GM19463 (cell line): ENCODE measurements at regions not wholly inside any gene's neighbourhood (a gene's known extent, or its start where the extent isn't known, plus 50 kb on each side); places are given as distances from the start of the nearest gene placed in this dataset.
A peak's percentile ranks its signal among the peaks of the same experiment; 100 is the strongest.

Experiments used
- ATAC-seq: cut with Tn5 transposase; IDR thresholded peaks from one replicate; pipeline ENCODE4 v1.9.1; 2021; ENCODE audit warnings: mild to moderate bottlenecking, moderate library complexity; ENCODE audit not compliant: unreplicated experiment

DNA sequence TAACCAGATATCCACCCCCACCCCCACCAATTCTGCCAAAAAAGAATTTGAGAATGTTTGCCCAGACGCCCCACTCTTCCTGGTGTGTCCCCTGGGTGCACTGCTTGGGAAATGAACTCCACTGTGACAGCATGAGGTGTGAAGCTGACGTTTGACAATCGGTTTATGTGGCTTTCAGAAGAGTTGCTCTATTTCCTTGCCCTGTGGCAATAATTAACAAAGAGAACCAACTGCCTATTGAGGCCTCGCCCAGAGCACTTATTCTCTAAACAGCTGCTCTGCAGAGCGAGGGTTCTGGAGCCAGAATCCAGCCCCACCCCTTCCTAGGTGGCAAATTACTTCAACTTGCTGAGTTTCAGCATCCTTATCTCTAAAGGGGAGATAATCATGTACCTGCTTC lies 115.8 kb upstream of the SIX3 start:
- peak; percentile 83 for ATAC-seq

DNA sequence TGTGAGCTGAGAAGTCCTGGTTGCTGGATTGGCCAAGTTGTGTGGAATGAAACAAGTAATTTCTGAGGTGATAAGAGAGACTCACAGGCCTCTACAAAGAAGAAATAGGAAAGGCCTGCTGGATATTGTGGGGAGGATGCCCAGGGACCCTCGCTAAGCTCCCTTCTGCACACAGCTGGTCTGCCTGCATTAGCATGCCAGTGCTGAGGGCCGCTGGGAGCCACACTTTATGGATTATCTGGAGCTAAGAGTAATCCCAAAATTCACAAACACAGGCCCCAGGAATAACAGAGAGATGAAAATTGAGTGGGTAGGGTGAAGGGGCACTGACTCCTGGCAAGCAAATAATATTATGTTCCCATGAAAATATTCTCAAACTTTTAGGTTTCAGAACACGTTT lies 114.9 kb upstream of the SIX3 start:
- ATAC-seq, result no peak

DNA sequence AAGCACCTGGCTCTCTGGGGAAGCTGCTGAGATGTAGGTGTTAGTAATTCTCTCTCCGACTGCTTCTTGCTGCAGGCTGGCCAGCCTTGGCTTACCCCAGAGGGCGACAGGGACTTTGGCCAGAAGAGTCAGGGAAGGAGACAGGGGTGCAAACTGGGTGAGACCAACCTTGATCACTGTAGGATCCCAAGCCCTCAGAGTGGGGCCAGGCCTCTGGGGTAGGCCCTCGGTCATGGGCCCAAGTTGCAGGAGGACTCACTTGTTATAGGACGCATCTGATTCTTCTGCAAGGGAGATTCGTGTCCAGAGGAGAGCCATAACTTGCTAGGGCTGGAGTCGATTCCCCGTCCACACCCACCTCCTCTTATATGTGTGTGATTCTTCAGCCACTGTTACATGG lies 111.7 kb upstream of the SIX3 start:
- no peak for ATAC-seq

DNA sequence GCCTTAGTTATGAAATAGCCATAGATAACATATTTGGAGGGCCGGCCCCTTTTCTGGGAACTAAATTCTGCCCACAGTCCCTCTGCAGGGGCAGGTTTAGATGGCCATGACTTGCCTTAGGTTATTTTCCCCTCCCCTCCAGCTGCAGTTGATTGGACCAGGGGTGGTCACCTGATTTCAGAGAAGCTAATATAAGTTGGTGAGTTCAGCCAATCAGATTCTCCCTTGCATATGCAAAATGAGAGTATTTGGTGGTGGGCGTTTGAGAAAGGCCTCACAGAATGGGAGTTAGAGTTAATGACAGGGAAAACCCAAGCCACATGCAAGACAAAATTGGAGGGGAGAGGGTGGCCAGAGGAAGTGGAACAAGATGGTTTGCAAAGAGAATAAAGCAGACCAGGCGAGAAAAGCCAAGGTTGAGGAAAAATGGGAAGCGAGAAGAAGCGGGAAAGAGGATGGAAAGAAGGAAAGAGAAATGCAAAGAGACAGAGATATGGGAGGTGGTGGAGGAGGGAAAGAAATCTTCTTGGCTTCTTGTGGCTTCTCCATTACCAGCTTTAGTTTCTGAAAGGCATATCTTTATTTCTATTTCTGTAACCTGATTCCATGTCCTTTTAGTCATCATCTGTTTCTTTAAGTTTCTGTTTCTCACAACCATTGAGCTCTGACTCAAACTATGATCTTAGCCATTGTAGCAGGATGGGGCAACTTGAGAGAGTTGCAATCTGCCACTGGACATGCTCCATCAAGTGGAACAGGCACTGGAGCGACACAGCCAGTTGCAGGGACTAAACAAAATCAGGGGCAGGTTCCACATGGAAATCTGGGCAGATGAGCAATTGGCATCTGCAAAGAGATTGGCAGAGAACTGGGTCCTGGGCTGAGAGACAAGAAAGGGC lies 108.1 kb upstream of the SIX3 start:
- ATAC-seq, result peak; percentile 51

DNA sequence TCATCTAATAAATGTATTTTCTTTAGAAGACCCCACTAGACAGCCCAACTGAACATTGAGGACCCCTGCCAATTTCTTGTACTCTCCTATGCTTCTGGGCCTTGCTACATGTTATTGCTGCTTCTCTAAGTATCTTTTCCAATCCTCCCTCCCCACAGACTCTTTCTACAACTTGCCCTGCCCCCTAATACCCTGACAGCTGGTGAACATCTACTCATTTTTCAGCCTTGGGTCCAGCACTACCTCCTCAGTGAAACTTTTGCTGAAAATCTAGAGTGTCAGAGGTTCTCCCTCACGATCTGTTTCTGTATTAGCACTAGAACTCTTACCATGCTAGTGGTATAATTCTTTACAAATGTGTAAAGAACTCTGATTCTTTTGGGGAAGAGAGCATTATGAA lies 106.8 kb upstream of the SIX3 start:
- no peak for ATAC-seq

DNA sequence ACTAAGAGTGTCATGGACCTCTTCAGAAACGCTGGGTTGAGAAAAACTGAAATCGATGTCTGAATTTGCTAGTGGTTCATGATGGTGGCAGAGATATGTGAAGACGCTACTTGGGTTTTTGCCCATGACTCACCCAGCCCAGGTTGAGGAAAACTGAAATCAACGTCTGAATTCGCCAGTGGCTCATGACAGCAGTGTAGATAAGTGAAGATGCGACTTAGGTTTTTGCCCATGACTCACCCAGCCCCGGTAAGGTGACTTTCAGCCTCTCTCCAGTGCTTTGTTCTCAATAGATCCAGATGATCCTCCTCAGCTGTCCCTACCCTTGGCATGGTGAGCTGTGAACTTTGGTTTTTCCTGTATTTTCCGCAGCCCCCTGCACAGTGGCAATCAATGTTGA lies 105.3 kb upstream of the SIX3 start:
- peak; percentile 53 for ATAC-seq

DNA sequence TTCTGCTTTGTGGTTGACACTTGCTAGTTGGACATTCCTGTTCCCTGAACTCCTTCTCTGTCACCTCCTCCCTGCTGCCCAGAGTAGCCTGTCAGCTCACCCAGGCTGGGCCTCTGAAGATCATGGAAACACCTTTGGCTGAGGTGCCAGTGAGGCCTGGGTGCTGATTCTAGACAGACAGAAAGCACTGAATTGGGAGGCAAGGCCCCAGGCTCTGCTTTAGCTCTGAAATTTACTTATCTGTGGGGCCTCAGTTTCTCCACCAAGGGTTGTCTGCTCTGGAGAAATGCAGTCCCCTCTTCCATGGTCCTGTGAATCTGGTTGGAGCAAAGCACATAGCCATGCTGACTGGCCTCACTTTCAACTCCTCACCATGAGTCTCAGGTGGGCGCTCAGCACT lies 104.6 kb upstream of the SIX3 start:
- ATAC-seq, result no peak

DNA sequence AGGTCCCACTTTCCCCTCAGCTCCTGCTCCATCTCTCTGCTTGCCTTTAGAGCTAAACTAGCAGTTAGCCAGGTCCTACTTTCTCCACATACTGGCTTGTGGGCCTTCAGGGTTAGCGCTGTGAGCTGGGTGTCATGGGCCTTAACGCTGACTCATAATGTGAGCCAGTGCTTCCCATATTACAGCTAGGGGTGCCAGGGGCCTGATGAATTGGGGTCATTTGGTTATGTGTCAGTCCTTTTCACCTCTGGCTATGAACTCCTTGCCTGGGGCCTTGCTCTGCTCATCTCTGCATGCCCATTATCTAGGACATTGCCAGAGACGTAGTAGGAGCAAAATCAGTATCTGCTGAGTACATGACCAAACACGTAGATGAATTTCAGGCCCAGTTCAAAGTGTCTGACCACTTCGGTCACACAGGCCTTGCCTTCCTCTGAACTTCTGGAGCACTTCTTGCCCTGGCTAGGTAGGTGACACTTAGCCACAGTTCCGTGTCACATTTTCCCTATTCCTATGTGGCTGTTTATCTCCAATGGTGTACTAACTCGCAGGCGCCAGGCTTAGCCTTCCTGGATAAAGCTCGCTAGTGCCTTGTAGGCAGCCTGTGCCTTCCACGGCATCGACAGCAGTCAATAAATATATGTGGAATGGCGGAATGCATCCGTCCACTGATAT lies 103.2 kb upstream of the SIX3 start:
- ATAC-seq, result peak; percentile 29

DNA sequence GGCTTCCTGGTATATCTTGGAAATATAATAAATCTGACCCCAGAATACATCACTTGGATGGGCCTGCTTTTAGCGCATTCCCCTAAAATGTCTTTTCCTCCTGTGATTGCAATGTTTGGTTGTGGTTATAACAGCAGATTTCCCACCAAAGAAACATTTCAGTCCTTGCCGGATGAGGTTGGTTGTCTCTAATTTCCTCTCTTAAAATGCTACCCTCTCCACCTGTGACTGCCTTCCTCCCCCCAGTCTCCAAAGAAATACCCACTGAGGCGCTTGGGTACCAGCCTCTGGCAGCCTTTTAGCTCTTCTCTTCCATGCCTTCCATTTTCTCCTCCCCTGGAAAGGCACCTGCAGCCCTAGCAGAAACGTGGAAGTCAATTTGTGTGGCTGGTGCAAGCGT lies 102.1 kb upstream of the SIX3 start:
- ATAC-seq, result no peak

DNA sequence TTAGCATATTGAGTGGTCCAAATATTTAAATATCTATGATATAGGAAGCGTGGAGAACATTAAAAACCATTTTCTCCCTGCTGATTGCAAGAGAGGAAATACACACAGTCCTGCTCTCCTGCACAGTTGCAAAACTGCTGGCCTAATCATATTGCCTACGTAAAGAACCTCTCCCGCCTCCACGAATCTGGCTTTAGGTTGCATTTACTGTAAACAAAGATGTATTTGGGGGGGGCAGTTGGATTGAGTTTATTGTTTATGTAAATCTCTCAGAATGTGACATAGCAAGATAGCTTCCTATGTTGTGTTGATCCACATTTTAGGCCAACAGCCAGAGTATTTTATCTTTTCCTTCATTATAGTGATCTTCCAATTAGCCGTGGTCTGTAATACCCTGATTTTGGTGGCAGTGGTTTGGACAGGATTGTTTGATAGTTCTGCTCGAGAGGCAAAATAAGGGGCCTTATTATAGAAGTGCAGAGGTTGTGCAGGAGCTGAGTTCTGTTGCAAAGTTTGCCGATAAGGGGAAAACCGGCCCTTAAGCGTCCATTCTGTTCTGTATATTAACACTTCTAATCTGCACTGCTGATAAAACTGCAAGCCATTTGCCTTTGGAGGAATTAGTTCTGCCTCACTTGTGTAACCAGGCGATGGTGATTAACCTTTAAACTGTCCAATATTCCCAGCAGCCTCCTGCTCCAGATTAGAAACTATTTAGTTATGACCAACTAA lies 101.6 kb upstream of the SIX3 start:
- ATAC-seq, result no peak

DNA sequence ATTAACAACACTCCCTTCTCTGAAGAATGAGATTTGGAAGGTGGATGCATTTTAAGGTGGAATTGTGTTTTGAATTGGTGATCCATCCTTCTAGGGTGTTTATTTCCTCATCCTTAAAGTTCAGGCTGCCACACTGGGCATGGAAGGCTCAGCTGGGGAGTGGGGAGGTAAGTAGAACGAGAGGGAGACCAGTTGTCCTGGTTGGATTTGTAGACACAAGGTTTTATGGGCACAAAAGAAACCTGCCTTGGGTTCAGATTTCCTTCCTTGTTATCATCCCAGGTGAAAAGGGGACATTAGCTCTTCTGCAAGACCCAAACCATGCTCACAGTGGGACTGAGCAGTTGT lies 101.0 kb upstream of the SIX3 start:
- no peak for ATAC-seq

DNA sequence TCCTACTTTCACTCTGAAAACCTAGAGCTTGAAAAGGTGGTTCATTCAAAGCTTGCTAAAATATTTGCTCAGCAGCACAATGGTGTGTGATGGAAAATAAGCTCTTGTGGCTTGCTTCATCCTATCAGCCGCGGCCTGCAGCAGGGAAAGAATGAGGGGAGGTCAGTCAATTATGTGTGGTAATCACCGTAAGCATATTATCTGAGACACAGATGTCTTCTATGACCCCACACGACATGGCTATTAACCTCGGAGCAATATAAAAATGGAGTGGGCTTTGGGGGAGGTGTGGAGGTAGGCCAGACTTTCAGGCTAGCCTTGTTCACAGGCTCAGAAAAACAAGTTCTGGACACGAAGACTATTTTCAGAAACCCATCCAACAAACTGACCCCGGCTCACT lies 98.4 kb upstream of the SIX3 start:
- no peak for ATAC-seq

DNA sequence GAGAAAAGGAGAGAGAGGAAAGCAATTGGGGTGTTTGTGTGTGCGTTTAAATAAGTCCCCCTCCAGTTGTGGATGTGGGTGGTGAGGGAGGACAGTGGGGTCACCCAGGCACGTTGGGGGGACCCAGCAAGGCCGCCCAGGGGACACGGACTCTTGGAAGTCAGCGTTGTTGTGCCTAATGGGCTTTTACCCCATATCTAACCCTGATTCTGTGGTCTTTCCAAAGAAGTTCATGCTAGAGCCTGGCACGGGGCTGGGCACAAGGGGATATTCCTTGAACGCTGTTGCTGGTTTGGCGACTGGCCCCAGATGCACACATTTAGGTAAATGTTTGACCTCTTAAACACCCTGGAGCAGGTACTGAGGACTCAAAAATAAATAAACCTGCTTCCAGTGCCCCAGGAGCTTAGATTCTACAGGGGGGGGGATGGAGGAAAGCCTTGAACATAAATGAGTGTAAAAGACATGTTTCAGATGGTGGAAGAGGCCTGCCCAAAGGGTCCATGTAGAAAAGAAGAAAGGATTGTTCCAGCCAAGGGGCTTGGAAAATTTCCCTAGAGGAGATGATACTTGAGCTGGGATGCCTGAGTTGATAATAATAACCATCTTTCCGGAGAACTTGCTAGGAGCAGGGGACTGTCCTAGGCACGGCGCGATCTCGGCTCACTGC lies 97.7 kb upstream of the SIX3 start:
- no peak for ATAC-seq

DNA sequence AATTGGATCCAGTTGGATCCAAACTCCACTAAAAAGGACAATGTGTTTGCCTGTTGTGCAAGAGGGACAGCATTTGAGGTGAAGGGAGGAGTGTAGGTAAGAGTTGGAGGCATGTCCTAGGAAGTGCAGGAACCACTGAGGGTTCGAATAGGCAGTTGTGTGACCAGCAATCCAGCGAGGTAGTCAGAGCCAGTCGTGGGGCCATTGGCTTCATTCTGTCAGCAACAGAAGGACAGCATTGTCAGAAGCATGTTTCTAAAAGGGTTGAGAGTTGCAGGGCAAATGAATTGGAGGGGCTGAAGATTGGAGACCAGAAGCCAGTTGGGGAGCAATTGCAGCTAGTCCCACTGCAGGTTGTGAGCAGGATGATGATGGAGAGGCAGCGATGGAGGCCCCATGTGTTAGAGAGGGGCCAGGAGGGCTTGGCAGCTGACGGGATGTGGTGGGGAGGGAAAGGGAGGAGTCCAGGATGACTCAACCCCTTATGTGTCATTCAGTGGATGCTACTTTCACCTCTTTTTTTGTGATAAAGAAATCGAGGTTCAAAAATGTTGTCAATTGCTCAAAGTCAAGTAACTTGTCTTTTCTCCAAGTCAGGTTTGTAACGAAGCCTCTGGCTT lies 96.7 kb upstream of the SIX3 start:
- no peak for ATAC-seq

DNA sequence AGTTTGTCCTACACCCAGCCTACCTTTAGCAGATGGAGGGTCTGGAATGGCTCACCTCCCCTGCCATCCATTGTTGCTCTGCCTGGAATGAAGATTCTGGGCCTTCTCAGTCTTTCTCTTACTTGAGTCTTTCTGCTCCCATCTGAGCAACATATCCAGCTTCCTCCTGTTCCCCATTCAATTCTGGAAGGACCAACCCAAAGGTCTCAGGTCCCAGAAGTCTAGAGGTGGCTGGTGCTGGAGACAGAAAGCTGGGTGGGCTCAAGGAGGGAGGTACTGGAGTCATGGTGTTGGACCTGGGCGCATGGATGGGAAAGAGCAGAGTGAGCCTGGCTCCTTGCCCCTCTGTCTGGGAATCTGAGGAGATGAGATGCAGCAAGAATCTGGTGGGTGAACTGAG lies 93.5 kb upstream of the SIX3 start:
- ATAC-seq, result no peak

DNA sequence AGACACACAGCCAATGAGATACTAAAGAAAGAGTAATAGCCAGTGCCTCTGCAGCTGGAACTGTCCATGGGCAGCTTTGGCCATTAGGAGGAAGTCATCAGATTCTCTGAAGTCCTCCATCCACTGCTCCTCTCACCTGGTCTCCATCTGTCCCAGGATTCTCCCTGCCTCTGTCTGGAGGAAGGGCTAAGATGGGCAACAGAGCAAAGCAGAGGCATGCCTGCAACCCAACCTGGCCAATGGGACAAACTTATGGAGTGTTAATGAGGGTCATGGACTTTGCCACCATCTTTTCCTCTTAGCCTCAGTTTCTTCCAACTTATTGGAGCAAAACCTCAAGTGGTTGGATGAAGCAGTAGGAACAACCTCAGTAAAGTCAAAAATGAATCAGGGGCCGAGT lies 91.5 kb upstream of the SIX3 start:
- ATAC-seq, result no peak

DNA sequence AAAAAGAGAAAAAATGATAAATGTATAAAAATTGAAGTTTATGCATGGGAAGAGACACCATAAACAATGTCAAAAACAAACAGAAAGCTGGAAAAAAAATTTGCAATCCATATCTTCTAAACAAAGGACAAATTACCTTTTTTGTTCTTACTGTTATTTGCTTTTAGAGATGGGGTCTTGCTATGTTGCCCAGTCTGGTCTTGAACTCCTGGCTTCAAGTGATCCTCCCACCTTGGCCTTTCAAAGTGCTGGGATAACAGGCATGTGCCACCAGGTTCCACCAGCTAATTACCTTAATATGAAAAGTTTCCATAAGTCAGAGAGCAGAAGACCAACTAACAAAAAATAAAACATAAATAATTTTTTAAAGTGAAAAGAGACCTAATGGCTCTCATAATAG lies 90.0 kb upstream of the SIX3 start:
- no peak for ATAC-seq

DNA sequence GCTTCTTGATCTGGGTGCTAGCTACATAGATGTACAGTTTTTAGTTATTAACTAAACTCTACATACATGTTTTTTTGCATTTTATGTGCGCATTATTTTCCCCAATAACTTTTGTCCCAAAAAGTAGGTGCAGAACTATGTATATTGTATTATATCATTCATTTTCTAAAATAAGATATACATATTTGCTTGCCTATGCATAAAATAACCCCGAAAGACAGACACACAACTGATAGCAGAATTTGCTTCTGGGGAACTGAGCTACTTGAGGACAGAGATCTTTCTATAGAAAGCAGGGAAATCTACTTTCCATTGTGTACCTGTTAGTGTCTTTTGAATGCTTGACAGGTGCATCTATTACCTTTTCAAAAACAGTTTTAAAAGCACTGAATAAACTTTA lies 88.9 kb upstream of the SIX3 start:
- no peak for ATAC-seq

DNA sequence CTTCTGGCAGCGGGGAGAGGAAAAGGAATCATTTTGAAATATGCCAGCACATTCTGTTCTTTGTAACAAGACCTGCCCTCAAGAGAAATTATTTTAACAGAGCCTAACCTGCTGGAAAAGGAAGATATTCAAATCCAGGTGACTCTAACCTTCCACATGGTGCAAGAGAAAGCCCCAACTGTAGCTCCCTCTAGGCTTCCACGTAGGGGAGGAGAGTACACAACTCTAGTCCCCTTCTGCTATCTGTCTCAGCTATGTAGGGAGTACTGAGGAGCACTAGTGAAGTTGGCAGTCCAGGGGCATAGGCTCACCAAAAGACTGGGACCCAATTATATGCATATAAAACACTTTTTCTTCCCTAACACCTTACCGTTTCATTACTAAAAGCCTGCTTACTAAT lies 82.2 kb upstream of the SIX3 start:
- no peak for ATAC-seq

DNA sequence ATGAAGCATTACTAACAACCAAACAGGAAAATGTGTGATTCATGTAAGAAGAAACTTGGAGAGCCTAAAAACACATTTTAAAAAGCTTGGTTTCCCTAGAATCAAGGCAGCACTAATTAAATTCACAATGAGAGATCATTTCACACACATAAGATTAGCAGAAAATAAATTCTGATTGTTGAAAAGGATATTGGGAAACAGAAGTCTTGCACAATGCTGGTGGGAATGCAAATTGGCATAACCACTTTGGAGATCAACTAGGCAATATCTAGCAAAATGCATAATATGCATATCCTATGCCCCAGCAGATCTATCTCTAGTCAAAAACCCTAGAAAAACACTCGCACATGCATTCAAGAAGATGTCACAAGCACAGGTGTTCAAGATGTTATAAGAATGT lies 75.3 kb upstream of the SIX3 start:
- no peak for ATAC-seq

DNA sequence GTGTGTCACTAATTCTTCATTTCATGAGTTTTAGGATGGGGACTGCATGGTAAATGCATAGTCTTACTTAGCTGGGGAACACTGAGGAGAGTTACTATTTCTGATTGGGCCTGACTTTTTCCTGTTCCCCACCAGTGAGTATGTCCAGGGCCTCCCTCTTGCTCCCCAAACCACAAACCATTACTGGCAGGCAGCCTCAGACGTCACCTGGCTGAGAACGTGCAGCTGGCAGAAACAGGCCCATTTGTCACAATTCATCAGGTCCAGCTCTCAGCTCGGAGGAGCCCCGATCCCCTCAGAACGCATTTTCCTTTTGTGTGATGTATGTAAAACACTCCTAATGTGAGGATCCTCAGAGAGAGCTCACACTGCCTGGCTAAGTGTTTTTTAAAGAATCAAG lies 71.7 kb upstream of the SIX3 start:
- ATAC-seq, result no peak
